Islet of Langerhans (tissue), 1 donor: ENCODE measurements at regions not wholly inside any gene's neighbourhood (a gene's known extent, or its start where the extent isn't known, plus 50 kb on each side); places are given as distances from the start of the nearest gene placed in this dataset.

Experiments
- FAIRE-seq: peaks from one replicate; lab custom pipeline; 2011; peaks lifted over from hg19 to GRCh38; lab: Jason Lieb, UNC

DNA sequence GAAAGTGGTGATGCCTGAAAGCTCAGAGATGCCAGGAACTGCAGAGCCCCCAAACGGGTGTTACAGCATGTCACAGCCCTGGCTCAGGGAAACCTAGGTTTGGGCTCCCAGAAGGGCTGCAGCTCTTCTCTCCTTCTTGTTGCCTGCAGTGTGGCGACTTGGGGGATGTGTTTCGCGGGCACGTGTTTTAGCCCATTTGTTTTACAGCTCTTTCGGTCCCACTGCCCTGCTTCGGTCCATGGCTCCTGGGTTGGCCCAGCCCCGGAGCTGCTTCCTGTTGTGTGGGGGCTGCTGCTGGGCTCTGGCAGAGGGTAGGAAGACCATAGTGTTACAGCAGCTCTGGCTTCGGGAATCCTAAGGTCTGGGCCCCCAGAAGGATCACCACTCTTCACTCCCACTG, 222.9 kb upstream of the RIOK2 start:
- FAIRE-seq, result no peak

DNA sequence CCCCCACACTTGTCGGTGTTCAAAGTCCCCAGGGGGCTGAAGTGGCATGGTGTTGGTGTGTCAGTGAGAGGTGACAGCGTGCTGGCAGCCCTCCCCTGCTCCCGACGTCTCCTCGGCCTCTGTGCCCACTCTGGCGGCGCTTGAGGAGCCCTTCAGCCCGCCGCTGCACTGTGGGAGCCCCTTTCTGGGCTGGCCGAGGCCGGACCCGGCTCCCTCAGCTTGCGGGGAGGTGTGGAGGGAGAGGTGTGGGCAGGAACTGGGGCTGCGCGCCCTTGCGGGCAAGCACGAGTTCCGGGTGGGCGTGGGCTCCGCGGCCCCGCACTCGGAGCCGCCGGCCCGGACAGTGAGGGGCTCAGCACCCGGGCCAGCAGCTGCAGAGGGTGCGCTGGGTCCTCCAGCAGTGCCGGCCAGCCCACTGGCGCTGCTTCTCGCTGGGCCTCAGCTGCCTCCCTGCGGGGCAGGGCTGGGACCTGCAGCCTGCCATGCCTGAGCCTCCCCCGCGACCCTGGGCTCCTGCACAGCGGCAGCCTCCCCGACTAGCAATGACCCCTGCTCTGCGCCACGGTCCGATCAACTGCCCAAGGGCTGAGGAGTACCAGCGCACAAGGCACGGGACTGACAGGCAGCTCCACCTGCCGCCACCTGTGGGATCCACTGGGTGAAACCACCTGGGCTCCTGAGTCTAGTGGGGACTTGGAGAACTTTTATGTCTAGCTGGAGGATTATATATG, 224.1 kb upstream of the RIOK2 start:
- FAIRE-seq, result no peak

DNA sequence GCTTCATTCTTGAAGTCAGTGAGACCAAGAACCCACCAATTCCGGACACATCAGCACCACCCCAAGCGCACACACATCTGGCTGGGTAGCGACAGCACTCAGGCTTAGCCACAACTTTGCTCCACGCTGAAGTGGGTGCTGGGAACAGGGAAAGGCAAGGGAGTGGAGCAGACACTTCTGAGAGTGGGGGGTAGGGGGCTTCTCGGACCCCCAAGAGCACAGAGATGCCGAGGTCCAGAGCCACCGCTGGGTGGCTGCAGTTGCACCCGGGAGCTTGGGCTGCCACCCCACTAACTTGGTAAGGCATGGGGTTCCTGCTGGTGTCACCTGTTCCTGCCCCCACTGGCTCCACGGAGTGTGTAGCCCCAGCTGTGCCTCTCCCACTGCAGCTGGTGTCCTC, 225.3 kb upstream of the RIOK2 start:
- no peak for FAIRE-seq

- FAIRE-seq, result no peak
Observed at GRCh38 chr5:97412959-97413358, 229.9 kb upstream of the RIOK2 start.

DNA sequence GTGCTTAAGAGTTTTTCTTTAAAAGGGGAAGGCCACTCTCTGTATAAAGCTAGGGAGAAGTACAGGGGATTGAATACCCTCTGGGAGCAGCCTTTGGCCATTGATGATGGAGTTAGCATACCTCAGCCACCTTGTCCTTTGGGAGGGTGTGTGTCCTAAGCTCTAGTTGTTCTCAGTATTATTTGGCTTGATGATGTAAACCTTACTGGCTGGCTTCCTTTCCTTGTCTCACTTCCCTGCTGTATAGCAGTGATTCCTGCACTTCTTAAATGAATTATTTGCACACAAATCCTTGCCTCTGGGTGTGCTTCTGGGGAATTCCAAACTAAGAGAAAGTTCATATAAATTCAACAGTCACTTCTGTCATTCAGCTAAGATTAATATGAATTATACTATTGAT, 234.9 kb upstream of the RIOK2 start:
- no peak for FAIRE-seq

DNA sequence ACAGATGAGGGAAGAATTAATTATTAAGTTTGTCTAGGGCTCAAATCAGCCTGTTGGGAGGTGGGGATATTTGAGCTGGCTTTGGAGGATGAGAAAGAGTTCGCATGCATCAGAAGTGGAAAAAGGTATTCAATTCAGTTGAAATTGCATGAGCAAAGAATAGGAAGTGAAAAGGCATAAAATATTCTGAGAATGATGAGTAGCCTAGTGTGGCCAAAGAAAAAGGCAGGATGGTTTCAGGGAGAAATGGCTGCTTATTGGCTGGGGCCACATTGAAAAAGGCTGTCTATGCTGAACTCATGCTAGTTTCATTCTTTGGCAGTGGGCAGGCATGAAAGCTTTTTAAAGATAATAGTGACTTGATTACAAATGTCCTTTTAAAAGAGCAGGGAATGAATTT, 235.4 kb upstream of the RIOK2 start:
- FAIRE-seq, result no peak

DNA sequence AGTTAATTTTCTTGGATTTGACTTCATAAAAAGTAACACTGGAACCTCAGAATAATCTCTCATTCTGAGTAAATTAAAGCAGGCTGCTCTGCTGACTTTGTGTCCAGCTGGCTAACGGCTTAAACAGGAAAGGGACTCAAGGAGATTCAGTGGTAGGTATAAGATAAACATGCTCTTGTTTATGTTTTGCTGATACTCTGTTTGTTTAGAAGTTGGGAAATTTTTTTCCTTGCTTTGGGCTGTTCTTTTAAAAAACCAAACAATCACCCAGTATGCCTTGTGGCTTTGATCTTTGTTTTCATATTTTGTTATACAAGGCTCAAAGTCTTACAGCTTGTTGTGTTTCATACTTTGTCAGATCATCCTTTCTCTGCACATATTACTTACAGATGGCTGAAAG, 237.6 kb upstream of the RIOK2 start:
- FAIRE-seq, result no peak

- FAIRE-seq, result no peak
Observed at GRCh38 chr5:97422678-97423077, 239.6 kb upstream of the RIOK2 start.

- FAIRE-seq, result no peak
Observed at GRCh38 chr5:97425511-97425910, 242.5 kb upstream of the RIOK2 start.

GRCh38 chr5:97427235-97427634, 244.2 kb upstream of the RIOK2 start:
- no peak for FAIRE-seq

- FAIRE-seq, result no peak
Observed at GRCh38 chr5:97434021-97434420, 251.0 kb upstream of the RIOK2 start.

GRCh38 chr5:97436405-97436804, 253.4 kb upstream of the RIOK2 start:
- FAIRE-seq, result no peak

- FAIRE-seq, result no peak
Observed at GRCh38 chr5:97443740-97444139, 260.7 kb upstream of the RIOK2 start.

DNA sequence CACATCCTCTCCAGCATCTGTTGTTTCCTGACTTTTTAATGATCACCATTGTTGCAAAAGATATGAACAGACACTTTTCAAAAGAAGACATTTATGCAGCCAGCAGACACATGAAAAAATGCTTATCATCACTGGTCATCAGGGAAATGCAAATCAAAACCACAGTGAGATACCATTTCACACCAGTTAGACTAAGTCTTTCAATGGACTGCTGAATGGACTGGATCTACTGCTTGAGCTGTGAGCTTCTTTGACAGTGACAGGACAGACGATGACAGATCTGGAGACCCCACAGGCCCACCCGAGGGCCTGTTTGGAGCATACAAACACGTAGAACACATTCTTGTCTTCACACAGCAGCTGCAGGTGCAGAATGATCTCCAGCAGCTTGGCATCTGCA, 266.1 kb upstream of the RIOK2 start:
- FAIRE-seq, result no peak

DNA sequence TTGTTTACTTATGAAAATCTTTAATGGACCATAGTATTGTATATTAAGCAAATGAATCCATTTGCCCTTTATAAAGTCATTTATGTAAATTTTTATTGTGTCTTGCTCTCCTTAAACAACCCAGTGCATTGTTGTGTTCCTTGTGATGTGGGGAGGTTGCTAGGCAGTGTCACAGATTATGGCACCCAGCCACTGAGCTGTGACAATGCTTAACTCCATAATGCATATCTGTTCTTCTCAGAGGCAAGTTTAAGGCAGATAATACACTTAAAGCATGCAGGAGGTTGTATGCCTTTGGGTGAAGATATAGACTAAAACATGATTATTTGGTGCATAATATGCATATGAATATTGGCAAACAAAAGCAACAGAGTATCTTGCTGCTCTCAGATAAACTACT, 269.6 kb upstream of the RIOK2 start:
- no peak for FAIRE-seq

DNA sequence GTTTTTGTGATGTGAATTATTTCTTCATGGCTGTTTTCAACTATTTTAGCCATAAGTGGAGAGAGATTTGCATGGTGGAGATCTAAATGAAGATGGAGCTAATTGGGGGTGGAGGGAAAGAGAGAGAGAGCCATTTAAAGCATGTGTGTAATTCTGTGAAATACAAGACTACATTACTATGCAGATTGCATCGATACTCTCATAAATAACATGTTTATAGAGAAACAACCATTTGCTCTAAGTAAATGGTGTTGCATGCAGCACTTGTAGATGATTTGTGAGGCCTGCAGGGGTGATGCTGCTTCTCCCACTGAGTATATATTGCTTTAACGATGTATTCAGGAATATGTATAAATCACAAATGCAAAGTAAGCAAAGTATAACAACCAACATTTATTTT, 270.2 kb upstream of the RIOK2 start:
- FAIRE-seq, result no peak

- no peak for FAIRE-seq
Observed at GRCh38 chr5:97454015-97454414, 271.0 kb upstream of the RIOK2 start.

- no peak for FAIRE-seq
Observed at GRCh38 chr5:97455996-97456395, 272.9 kb upstream of the RIOK2 start.

- FAIRE-seq, result no peak
Observed at GRCh38 chr5:97458851-97459250, 275.8 kb upstream of the RIOK2 start.

- no peak for FAIRE-seq
Observed at GRCh38 chr5:97471951-97472350, 288.9 kb upstream of the RIOK2 start.

DNA sequence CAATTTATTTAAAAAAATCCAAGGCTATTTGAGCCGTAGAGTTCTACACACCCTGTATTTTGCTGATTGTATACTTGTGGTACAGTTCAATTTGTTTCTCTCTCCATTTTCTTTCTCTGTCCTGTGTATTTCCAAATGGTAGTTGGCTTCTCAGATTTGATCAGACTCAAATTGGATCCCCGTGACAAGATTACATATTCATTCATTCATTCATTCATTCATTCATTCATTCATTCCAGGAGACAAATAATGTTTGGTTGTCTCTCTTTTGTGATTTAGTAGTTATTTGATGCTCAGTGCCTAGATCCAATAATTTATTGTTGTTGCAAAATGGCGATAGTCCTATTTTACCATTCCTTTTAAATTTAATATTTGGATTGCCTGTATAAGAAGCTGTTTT, 292.8 kb upstream of the RIOK2 start:
- no peak for FAIRE-seq

GRCh38 chr5:97476852-97477534, 293.9 kb upstream of the RIOK2 start:
- FAIRE-seq, result no peak

GRCh38 chr5:97478483-97478882, 295.4 kb upstream of the RIOK2 start:
- FAIRE-seq, result no peak

DNA sequence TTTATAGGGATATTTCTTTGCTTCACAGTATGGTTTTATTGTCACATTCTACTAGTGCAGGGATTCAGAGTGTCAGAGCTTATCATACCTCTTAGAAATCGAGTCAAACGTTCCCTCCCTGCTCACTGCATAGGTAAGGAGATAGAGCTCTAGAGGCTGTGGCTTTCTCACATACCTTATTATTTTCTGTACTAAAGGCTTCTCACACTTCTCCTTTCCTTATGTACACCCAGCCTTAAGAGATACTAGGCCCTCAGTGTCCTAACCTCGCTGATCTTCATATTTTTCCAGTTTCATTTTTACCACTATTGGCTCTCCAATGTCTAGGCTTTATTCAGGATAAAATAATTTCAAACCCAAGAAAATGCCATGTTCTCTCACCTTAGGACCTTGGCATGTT, 297.3 kb upstream of the RIOK2 start:
- FAIRE-seq, result no peak
